Keratinocyte (primary cell): ENCODE measurements at regions not wholly inside any gene's neighbourhood (a gene's known extent, or its start where the extent isn't known, plus 50 kb on each side); places are given as distances from the start of the nearest gene placed in this dataset.

Experiments
- DNase-seq: peaks from one replicate; pipeline ENCODE4 v3.0.0-alpha.2; 2011; ENCODE audit warnings: low read depth, missing footprints, low spot score
- FAIRE-seq: peaks from 2 replicates; lab custom pipeline; 2011; peaks lifted over from hg19 to GRCh38; lab: Jason Lieb, UNC
- H2AFZ ChIP-seq: 2 replicates; pipeline ENCODE4 v1.6.0; 2012; ENCODE audit warnings: low read length, control low read depth, inconsistent platforms; ENCODE audit not compliant: control insufficient read depth
- H3K27ac ChIP-seq: 2 replicates; pipeline ENCODE4 v1.5.1; 2011; ENCODE audit warnings: low read length; ENCODE audit not compliant: control insufficient read depth, insufficient read depth
- H3K27me3 ChIP-seq: 3 replicates; pipeline ENCODE4 v1.6.0; 2011; ENCODE audit warnings: low read length; ENCODE audit not compliant: control insufficient read depth, insufficient read depth; ENCODE audit errors: extremely low read depth
- H3K36me3 ChIP-seq, 2 experiments: 2 replicates in 1 of 2; 3 replicates in 1 of 2; pipeline ENCODE4 v1.5.1; 2011; ENCODE audit warnings: low read length in 2 of 2, mild to moderate bottlenecking in 1 of 2; ENCODE audit not compliant: control insufficient read depth in 2 of 2, insufficient read depth in 2 of 2; ENCODE audit errors: extremely low read depth in 1 of 2
- H3K4me1 ChIP-seq: 3 replicates; pipeline ENCODE4 v1.5.1; 2011; ENCODE audit warnings: low read length; ENCODE audit not compliant: control insufficient read depth, insufficient read depth; ENCODE audit errors: extremely low read depth
- H3K4me2 ChIP-seq: 3 replicates; pipeline ENCODE4 v1.6.0; 2011; ENCODE audit warnings: low read depth, low read length; ENCODE audit not compliant: control insufficient read depth, insufficient read depth; ENCODE audit errors: extremely low read depth
- H3K4me3 ChIP-seq, 3 experiments: fragments of 200-600 bp in 1 of 3; sonication (generic) in 1 of 3; 2 replicates in 2 of 3; 3 replicates in 1 of 3; pipeline ENCODE4 v1.5.1; 2011 to 2016; ENCODE audit warnings: low read length in 3 of 3, mild to moderate bottlenecking in 3 of 3, control low read depth in 2 of 3, inconsistent platforms in 1 of 3, low read depth in 1 of 3, mixed read lengths in 1 of 3, mixed run types in 1 of 3, moderate library complexity in 1 of 3; ENCODE audit not compliant: control insufficient read depth in 2 of 3, insufficient read depth in 2 of 3; ENCODE audit errors: extremely low read depth in 1 of 3
- H3K79me2 ChIP-seq: 2 replicates; pipeline ENCODE4 v1.6.0; 2012; ENCODE audit warnings: low read length; ENCODE audit not compliant: control insufficient read depth, insufficient read depth
- H3K9ac ChIP-seq: 3 replicates; pipeline ENCODE4 v1.6.0; 2011; ENCODE audit warnings: low read length; ENCODE audit not compliant: control insufficient read depth, insufficient read depth; ENCODE audit errors: extremely low read depth
- H3K9me1 ChIP-seq: 3 replicates; pipeline ENCODE4 v1.6.0; 2011; ENCODE audit warnings: low read length; ENCODE audit not compliant: control insufficient read depth, insufficient read depth; ENCODE audit errors: extremely low read depth
- H3K9me3 ChIP-seq: 2 replicates; pipeline ENCODE4 v1.5.1; 2012; ENCODE audit warnings: low read depth, low read length; ENCODE audit not compliant: control insufficient read depth
- H4K20me1 ChIP-seq: 3 replicates; pipeline ENCODE4 v1.6.0; 2011; ENCODE audit warnings: low read length; ENCODE audit not compliant: control insufficient read depth, insufficient read depth; ENCODE audit errors: extremely low read depth
- CTCF ChIP-seq, 3 experiments: IDR thresholded peaks in 1 of 3; conservative IDR thresholded peaks in 1 of 3; optimal IDR thresholded peaks in 1 of 3; 2 replicates in 2 of 3; 3 replicates in 1 of 3; pipeline versions ENCODE3 to v1.5.1; 2011; ENCODE audit warnings: low read length in 3 of 3, mild to moderate bottlenecking in 3 of 3, moderate library complexity in 2 of 3, control low read depth in 1 of 3, inconsistent platforms in 1 of 3; ENCODE audit not compliant: insufficient read depth in 2 of 3; ENCODE audit errors: extremely low read depth in 1 of 3
- EZH2 ChIP-seq: IDR thresholded peaks from one replicate; pipeline ENCODE4 v1.6.1; 2012; ENCODE audit warnings: inconsistent platforms, mild to moderate bottlenecking, low read length, moderate library complexity
- dilution Hi-C: fragments of 300-500 bp; cut with MboI; formaldehyde crosslinking; loops from one replicate; pipeline ENCODE4 v1.7.0; 2020; ENCODE audit warnings: low sequenced_read_pairs; ENCODE audit not compliant: extremely low pct_ligation_motif_present

GRCh38 chr22:49183208-49183825, 644.4 kb downstream of the BRD1 start:
- no peak for TF ChIP-seq CTCF (optimal IDR thresholded peaks at IDR 0.05 in 1 of 3, IDR thresholded peaks at IDR 0.05 in 1 of 3, conservative IDR thresholded peaks at IDR 0.05 in 1 of 3; ENCODE audit: extremely low read depth in 1 of 3, insufficient read depth in 2 of 3, low read length in 3 of 3)
- no peak for TF ChIP-seq EZH2
- no peak overlapping the region for H3K9ac ChIP-seq
- no peaks in the 10 kb centered on the region for H3K36me3 ChIP-seq
- H3K4me2 ChIP-seq = no peak overlapping the region
- H4K20me1 ChIP-seq = no peaks in the 10 kb centered on the region
- DNase-seq = no peak
- peaks cover 37% of the 10 kb centered on the region for H3K9me3 ChIP-seq
- no peaks in the 10 kb centered on the region for H3K79me2 ChIP-seq
- no peak overlapping the region for H2AFZ ChIP-seq
- no peak for FAIRE-seq
- dilution Hi-C loops = no loop called here
- no peak overlapping the region for H3K27ac ChIP-seq
- H3K4me1 ChIP-seq = no peaks in the 10 kb centered on the region
- H3K4me3 ChIP-seq = no peak overlapping the region
- H3K9me1 ChIP-seq = no peaks in the 10 kb centered on the region
- H3K27me3 ChIP-seq = no peaks in the 10 kb centered on the region

- dilution Hi-C loops = no loop called here
- H3K4me2 ChIP-seq = no peak overlapping the region
- H3K27me3 ChIP-seq = no peaks in the 10 kb centered on the region
- H3K4me1 ChIP-seq = no peaks in the 10 kb centered on the region
- H3K4me3 ChIP-seq = no peak overlapping the region
- H2AFZ ChIP-seq = no peak overlapping the region
- H3K9me1 ChIP-seq = no peaks in the 10 kb centered on the region
- TF ChIP-seq EZH2 (no peak), CTCF (optimal IDR thresholded peaks at IDR 0.05 in 1 of 3, IDR thresholded peaks at IDR 0.05 in 1 of 3, conservative IDR thresholded peaks at IDR 0.05 in 1 of 3; ENCODE audit: extremely low read depth in 1 of 3, insufficient read depth in 2 of 3, low read length in 3 of 3) (no peak)
- no peaks in the 10 kb centered on the region for H4K20me1 ChIP-seq
- FAIRE-seq (no peak), DNase-seq (no peak)
- H3K79me2 ChIP-seq = no peaks in the 10 kb centered on the region
- no peak overlapping the region for H3K9ac ChIP-seq
- H3K9me3 ChIP-seq = peaks cover 39% of the 10 kb centered on the region
- no peaks in the 10 kb centered on the region for H3K36me3 ChIP-seq
- no peak overlapping the region for H3K27ac ChIP-seq
These were observed 645.3 kb downstream of the BRD1 start for GRCh38 chr22:49182416-49182815.
